SU-DHL-6 (cell line): ENCODE measurements at regions not wholly inside any gene's neighbourhood (a gene's known extent, or its start where the extent isn't known, plus 50 kb on each side); places are given as distances from the start of the nearest gene placed in this dataset.

ENCODE experiments used
- H2AFZ ChIP-seq: fragments of 200-600 bp; sonication (generic); 2 replicates; pipeline ENCODE4 v1.6.1; 2014; ENCODE audit warnings: low read depth, mild to moderate bottlenecking, moderate library complexity, mixed read lengths, antibody characterized with exemption, low read length; ENCODE audit not compliant: severe bottlenecking
- H3F3A ChIP-seq: fragments of 200-600 bp; shearing (Covaris generic); 2 replicates; pipeline ENCODE4 v1.6.0; 2016; ENCODE audit warnings: antibody characterized with exemption, mild to moderate bottlenecking; ENCODE audit not compliant: insufficient read depth
- H3K27ac ChIP-seq: fragments of 200-600 bp; sonication (generic); 2 replicates; pipeline ENCODE4 v1.5.1; 2016; ENCODE audit warnings: low read depth, mild to moderate bottlenecking, low read length, moderate library complexity, mixed read lengths
- H3K27me3 ChIP-seq: fragments of 200-600 bp; sonication (generic), shearing (Covaris generic); 2 replicates; pipeline ENCODE4 v1.6.0; 2014; ENCODE audit warnings: mild to moderate bottlenecking, low read length
- H3K36me3 ChIP-seq: fragments of 200-600 bp; sonication (generic); 2 replicates; pipeline ENCODE4 v1.6.1; 2014; ENCODE audit warnings: mild to moderate bottlenecking, low read length, mixed read lengths
- H3K4me2 ChIP-seq: fragments of 300-600, 200-600 bp; shearing (Covaris generic), sonication (generic); 2 replicates; pipeline ENCODE4 v1.6.0; 2014; ENCODE audit warnings: low read length, low read depth, mild to moderate bottlenecking; ENCODE audit not compliant: poor library complexity, severe bottlenecking
- H3K4me3 ChIP-seq: fragments of 200-600 bp; sonication (generic); 2 replicates; pipeline ENCODE4 v1.5.1; 2014; ENCODE audit warnings: antibody characterized with exemption, low read length, mild to moderate bottlenecking, mixed read lengths; ENCODE audit not compliant: insufficient read depth, poor library complexity, severe bottlenecking
- H3K79me2 ChIP-seq: fragments of 200-600 bp; sonication (generic); 2 replicates; pipeline ENCODE4 v1.6.1; 2014; ENCODE audit warnings: mild to moderate bottlenecking, low read length, moderate library complexity; ENCODE audit not compliant: insufficient read depth
- H3K9ac ChIP-seq: fragments of 200-600 bp; sonication (generic); 2 replicates; pipeline ENCODE4 v1.7.0; 2014; ENCODE audit warnings: mild to moderate bottlenecking, low read length
- H3K9me2 ChIP-seq: fragments of 200-600 bp; sonication (generic); replicated peaks from 2 replicates; pipeline ENCODE4 v1.6.1; 2014; ENCODE audit warnings: low read length; ENCODE audit not compliant: insufficient read depth
- H3K9me3 ChIP-seq: fragments of 200-600 bp; sonication (generic); 2 replicates; pipeline ENCODE4 v1.6.1; 2014; ENCODE audit warnings: low read length, mixed read lengths; ENCODE audit not compliant: insufficient read depth
- H4K20me1 ChIP-seq: fragments of 200-600 bp; sonication (generic); 2 replicates; pipeline ENCODE4 v1.6.1; 2014; ENCODE audit warnings: low read depth, mild to moderate bottlenecking, antibody characterized with exemption, low read length, moderate library complexity, mixed read lengths
- EZH2phosphoT487 ChIP-seq: fragments of 200-600 bp; sonication (generic), shearing (Covaris generic); conservative IDR thresholded peaks from 2 replicates; pipeline ENCODE4 v1.6.1; 2018; ENCODE audit warnings: mild to moderate bottlenecking, antibody characterized with exemption, low read length, moderate library complexity, mixed read lengths
- TF ChIP-seq, protein P1 (sequence below): fragments of 200-600 bp; sonication (generic); IDR thresholded peaks from one replicate; pipeline ENCODE4 v1.5.1; 2017; ENCODE audit warnings: antibody characterized with exemption, mild to moderate bottlenecking, low read length, moderate library complexity; ENCODE audit not compliant: insufficient read depth, poor library complexity, severe bottlenecking

DNA sequence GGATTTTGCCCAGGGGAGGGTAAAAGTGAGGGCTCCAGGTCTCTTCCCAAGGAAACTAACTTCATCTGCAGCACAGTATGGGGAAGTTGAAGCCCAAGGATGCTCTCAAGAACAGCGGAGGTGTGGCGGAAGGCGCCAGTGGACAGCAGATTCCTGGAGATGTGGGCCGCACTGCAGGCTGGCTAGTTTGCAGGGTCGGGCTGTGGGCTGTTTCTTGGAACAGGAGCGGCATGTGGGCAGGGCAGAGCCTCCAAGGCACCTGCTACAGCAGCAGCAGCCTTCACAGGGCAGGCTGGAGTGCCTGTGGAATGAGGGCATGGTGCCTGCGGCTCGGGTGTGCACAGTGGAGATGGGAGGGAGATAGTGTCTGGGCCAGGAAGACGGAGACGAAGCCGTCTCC, 100.0 kb upstream of the SFSWAP start:
- no peak overlapping the region for H3K4me3 ChIP-seq
- no peaks in the 10 kb centered on the region for H3K27me3 ChIP-seq
- H3K27ac ChIP-seq: no peak overlapping the region
- H3K79me2 ChIP-seq: no peaks in the 10 kb centered on the region
- no peaks in the 10 kb centered on the region for H3K36me3 ChIP-seq
- no peak overlapping the region for H3K9ac ChIP-seq
- no peak overlapping the region for H2AFZ ChIP-seq
- no peaks in the 10 kb centered on the region for H4K20me1 ChIP-seq
- H3K9me2 ChIP-seq: no peaks in the 10 kb centered on the region
- H3K9me3 ChIP-seq: no peaks in the 10 kb centered on the region
- no peak overlapping the region for H3K4me2 ChIP-seq
- H3F3A ChIP-seq: no peaks in the 10 kb centered on the region
- TF ChIP-seq, protein P1, sequence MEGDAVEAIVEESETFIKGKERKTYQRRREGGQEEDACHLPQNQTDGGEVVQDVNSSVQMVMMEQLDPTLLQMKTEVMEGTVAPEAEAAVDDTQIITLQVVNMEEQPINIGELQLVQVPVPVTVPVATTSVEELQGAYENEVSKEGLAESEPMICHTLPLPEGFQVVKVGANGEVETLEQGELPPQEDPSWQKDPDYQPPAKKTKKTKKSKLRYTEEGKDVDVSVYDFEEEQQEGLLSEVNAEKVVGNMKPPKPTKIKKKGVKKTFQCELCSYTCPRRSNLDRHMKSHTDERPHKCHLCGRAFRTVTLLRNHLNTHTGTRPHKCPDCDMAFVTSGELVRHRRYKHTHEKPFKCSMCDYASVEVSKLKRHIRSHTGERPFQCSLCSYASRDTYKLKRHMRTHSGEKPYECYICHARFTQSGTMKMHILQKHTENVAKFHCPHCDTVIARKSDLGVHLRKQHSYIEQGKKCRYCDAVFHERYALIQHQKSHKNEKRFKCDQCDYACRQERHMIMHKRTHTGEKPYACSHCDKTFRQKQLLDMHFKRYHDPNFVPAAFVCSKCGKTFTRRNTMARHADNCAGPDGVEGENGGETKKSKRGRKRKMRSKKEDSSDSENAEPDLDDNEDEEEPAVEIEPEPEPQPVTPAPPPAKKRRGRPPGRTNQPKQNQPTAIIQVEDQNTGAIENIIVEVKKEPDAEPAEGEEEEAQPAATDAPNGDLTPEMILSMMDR: no peak
- TF ChIP-seq EZH2phosphoT487: no peak

DNA sequence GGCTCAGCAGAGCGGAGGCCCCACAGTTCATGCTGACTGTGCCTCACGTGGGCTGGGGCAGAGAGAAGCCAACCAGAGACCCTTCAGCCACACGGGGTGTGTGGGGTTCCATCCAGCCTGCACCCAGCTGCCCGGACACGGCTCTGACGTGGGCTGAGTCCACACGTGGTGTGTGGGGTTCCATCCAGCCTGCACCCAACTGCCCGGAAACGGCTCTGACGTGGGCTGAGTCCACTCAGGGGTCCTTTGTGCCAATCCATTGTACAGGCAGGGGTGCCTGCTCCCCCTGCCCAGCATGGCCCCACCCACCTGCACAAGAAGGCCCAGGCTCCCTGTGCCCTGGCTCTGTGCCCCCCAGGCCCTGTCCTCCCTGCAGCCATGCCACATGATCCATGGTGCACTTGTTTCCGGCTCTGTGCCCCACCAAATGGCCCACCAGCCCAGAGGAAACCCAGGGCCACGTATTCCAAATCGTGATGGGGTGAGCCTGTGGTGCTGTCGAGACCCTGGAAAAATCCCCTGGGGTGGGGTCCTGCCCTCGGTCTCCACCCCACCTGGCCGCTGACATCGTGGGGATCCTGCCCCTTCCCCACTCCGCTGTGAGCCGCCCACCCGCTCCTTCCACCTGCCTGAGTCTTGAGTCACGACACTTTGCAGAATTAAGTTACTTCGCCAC, 99.3 kb upstream of the SFSWAP start:
- TF ChIP-seq, protein P1: no peak
- no peak for TF ChIP-seq EZH2phosphoT487
- Histone ChIP-seq H3F3A (no peaks in the 10 kb centered on the region), H3K4me3 (no peak overlapping the region), H3K9me2 (no peaks in the 10 kb centered on the region), H3K4me2 (no peak overlapping the region), H3K9me3 (no peaks in the 10 kb centered on the region), H4K20me1 (no peaks in the 10 kb centered on the region), H3K27ac (no peak overlapping the region), H3K36me3 (no peaks in the 10 kb centered on the region), H2AFZ (no peak overlapping the region), H3K9ac (no peak overlapping the region), H3K27me3 (no peaks in the 10 kb centered on the region), H3K79me2 (no peaks in the 10 kb centered on the region)

DNA sequence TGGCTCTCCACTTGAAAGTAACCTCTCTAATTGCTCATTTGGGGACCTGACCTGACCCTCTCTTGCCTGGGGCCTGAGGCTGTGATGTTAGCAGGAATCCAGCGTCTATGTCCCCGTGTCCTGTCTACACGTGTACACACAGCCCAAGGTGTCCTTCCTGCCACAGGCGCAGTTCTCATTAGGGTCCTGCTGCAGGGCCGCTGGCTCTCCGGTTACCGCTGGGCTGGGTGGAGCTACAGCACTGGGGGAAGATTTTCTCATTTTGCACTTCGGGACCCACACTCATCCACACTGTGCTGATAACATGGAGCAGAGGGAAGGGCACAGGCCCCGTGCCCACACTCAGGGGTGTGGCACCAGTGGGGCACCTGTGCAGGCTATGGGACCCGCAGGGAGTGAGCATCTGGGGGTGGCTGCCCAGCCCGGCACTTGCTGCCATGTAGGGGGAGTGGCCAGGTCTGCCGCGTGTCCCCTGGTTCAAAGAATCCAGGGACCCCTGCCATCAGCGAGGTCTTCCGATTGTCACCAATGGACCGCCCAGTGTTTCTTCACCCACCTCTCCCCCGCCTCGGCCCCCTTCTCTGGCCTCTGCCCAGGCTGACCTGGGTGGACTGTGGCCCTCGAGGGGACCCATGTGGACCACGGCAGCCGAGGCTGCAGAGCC, 98.7 kb upstream of the SFSWAP start:
- no peak for TF ChIP-seq EZH2phosphoT487
- TF ChIP-seq, protein P1: no peak
- no peaks in the 10 kb centered on the region for H4K20me1 ChIP-seq
- H3K79me2 ChIP-seq: no peaks in the 10 kb centered on the region
- no peak overlapping the region for H3K9ac ChIP-seq
- no peak overlapping the region for H3K27ac ChIP-seq
- H3K9me2 ChIP-seq: no peaks in the 10 kb centered on the region
- no peak overlapping the region for H2AFZ ChIP-seq
- H3K36me3 ChIP-seq: no peaks in the 10 kb centered on the region
- no peak overlapping the region for H3K4me3 ChIP-seq
- H3K4me2 ChIP-seq: no peak overlapping the region
- H3F3A ChIP-seq: no peaks in the 10 kb centered on the region
- no peaks in the 10 kb centered on the region for H3K27me3 ChIP-seq
- H3K9me3 ChIP-seq: no peaks in the 10 kb centered on the region
